ENCODE measurements at regions not wholly inside any gene's neighbourhood (a gene's known extent, or its start where the extent isn't known, plus 50 kb on each side); places are given as distances from the start of the nearest gene placed in this dataset.

GRCh38 chr17:73703192-73703591, 58.9 kb upstream of the SDK2 start:
- Histone ChIP-seq H3K36me3 (ENCODE audit: control insufficient read depth, insufficient read depth, low read length) (no peaks in the 10 kb centered on the region), H3K9me3 (ENCODE audit: control insufficient read depth, insufficient read depth, low read depth, low read length) (no peaks in the 10 kb centered on the region), H3K4me1 (ENCODE audit: control insufficient read depth, insufficient read depth, low read length) (no peaks in the 10 kb centered on the region), H3K27me3 (ENCODE audit: control insufficient read depth, insufficient read depth, low read length) (peaks cover 12% of the 10 kb centered on the region), H3K4me3 (ENCODE audit: low read depth in 2 of 2, low read length in 2 of 2) (no peak overlapping the region), H3K27ac (ENCODE audit: low read length) (no peak overlapping the region)
- intact Hi-C loops (cut with micrococcal nuclease; ENCODE audit: unreplicated experiment) (no loop called here), in situ Hi-C loops (cut with HindIII; ENCODE audit: low pct_unique_long_range_greater_than_20kb, low sequenced_read_pairs) (no loop called here)
- DNase-seq (ENCODE audit: low read depth, low spot score), result no peak
- no peak for ATAC-seq
- no TSS peak for BruUV-seq (replicated peaks)
- ChIA-PET POLR2A (no interaction called here), CTCF (no interaction called here)
- TF ChIP-seq CTCF (IDR thresholded peaks at IDR 0.05) (no peak), REST (IDR thresholded peaks at IDR 0.05; ENCODE audit: insufficient read depth in 1 of 2, low read depth in 2 of 2, low read length in 1 of 2) (no peak), POLR2AphosphoS5 (IDR thresholded peaks at IDR 0.05; ENCODE audit: low read depth, low read length) (no peak), TCF7L2 (IDR thresholded peaks at IDR 0.05; ENCODE audit: low read depth, low read length) (no peak), SIN3A (IDR thresholded peaks at IDR 0.05; ENCODE audit: borderline replicate concordance, insufficient read depth, low read depth, low read length) (no peak)

GRCh38 chr17:73703917-73704316, 59.7 kb upstream of the SDK2 start:
- H3K9me3 ChIP-seq (ENCODE audit: control insufficient read depth, insufficient read depth, low read depth, low read length), result no peaks in the 10 kb centered on the region
- ATAC-seq, result no peak
- intact Hi-C loops (cut with micrococcal nuclease; ENCODE audit: unreplicated experiment), result no loop called here
- POLR2A ChIA-PET, result no interaction called here
- no peak overlapping the region for H3K4me3 ChIP-seq (ENCODE audit: low read depth in 2 of 2, low read length in 2 of 2)
- H3K27me3 ChIP-seq (ENCODE audit: control insufficient read depth, insufficient read depth, low read length), result peaks cover 12% of the 10 kb centered on the region
- no TSS peak for BruUV-seq (replicated peaks)
- TF ChIP-seq REST (IDR thresholded peaks at IDR 0.05; ENCODE audit: insufficient read depth in 1 of 2, low read depth in 2 of 2, low read length in 1 of 2) (no peak), SIN3A (IDR thresholded peaks at IDR 0.05; ENCODE audit: borderline replicate concordance, insufficient read depth, low read depth, low read length) (no peak)
- H3K4me1 ChIP-seq (ENCODE audit: control insufficient read depth, insufficient read depth, low read length), result no peaks in the 10 kb centered on the region
- CTCF ChIA-PET, result no interaction called here
- H3K27ac ChIP-seq (ENCODE audit: low read length), result no peak overlapping the region
- DNase-seq (ENCODE audit: low read depth, low spot score), result no peak
- in situ Hi-C loops (cut with HindIII; ENCODE audit: low pct_unique_long_range_greater_than_20kb, low sequenced_read_pairs), result no loop called here
- H3K36me3 ChIP-seq (ENCODE audit: control insufficient read depth, insufficient read depth, low read length), result no peaks in the 10 kb centered on the region

Measured in Panc1 (cell line).